ENCODE measurements at regions not wholly inside any gene's neighbourhood (a gene's known extent, or its start where the extent isn't known, plus 50 kb on each side); places are given as distances from the start of the nearest gene placed in this dataset.

- TF ChIP-seq EZH2 (IDR thresholded peaks at IDR 0.05; ENCODE audit: borderline replicate concordance, insufficient read depth, low read depth, low read length, poor library complexity, severe bottlenecking), result no peak
- TF ChIP-seq CTCF (IDR thresholded peaks at IDR 0.05), result no peak
Measured at GRCh38 chr5:106876665-106877194, 794.0 kb downstream of the EFNA5 start.
